ENCODE measurements at regions not wholly inside any gene's neighbourhood (a gene's known extent, or its start where the extent isn't known, plus 50 kb on each side); places are given as distances from the start of the nearest gene placed in this dataset.

- TF ChIP-seq, protein P1, sequence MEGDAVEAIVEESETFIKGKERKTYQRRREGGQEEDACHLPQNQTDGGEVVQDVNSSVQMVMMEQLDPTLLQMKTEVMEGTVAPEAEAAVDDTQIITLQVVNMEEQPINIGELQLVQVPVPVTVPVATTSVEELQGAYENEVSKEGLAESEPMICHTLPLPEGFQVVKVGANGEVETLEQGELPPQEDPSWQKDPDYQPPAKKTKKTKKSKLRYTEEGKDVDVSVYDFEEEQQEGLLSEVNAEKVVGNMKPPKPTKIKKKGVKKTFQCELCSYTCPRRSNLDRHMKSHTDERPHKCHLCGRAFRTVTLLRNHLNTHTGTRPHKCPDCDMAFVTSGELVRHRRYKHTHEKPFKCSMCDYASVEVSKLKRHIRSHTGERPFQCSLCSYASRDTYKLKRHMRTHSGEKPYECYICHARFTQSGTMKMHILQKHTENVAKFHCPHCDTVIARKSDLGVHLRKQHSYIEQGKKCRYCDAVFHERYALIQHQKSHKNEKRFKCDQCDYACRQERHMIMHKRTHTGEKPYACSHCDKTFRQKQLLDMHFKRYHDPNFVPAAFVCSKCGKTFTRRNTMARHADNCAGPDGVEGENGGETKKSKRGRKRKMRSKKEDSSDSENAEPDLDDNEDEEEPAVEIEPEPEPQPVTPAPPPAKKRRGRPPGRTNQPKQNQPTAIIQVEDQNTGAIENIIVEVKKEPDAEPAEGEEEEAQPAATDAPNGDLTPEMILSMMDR (IDR thresholded peaks at IDR 0.05; ENCODE audit: low read length), result no peak
- TF ChIP-seq EZH2 (IDR thresholded peaks at IDR 0.05; ENCODE audit: borderline replicate concordance, low read length), result no peak
Measured at GRCh38 chr5:96609369-96609768, 52.8 kb upstream of the CAST start.

Data from OCI-LY1 (cell line).